GM19455 (cell line): ENCODE measurements at regions not wholly inside any gene's neighbourhood (a gene's known extent, or its start where the extent isn't known, plus 50 kb on each side); places are given as distances from the start of the nearest gene placed in this dataset.

Experiments
- ATAC-seq: cut with Tn5 transposase; IDR thresholded peaks from one replicate; pipeline ENCODE4 v1.9.1; 2021; ENCODE audit not compliant: unreplicated experiment

GRCh38 chr5:168005936-168006335, 285.5 kb upstream of the WWC1 start:
- no peak for ATAC-seq

- no peak for ATAC-seq
Observed at GRCh38 chr5:168006456-168007130, 284.9 kb upstream of the WWC1 start.

DNA sequence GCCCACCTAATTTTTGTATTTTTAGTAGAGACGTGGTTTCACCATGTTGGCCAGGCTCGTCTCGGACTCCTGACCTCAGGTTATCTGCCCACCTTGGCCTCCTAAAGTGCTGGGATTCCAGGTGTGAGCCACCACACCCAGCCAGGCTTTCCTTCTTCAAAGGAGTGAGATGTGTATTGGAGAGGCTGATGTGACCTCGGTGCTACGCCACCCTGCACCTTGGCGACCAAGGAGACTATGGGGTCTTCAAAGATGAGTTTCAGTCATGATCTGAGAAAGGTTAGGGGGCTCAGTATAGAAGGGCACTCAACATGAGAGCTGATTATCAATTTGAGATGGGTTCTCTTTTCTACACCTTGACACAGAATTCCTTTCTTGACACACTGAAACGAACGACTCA, 284.2 kb upstream of the WWC1 start:
- no peak for ATAC-seq

- ATAC-seq, result no peak
Observed at GRCh38 chr5:168008555-168008954, 282.9 kb upstream of the WWC1 start.

DNA sequence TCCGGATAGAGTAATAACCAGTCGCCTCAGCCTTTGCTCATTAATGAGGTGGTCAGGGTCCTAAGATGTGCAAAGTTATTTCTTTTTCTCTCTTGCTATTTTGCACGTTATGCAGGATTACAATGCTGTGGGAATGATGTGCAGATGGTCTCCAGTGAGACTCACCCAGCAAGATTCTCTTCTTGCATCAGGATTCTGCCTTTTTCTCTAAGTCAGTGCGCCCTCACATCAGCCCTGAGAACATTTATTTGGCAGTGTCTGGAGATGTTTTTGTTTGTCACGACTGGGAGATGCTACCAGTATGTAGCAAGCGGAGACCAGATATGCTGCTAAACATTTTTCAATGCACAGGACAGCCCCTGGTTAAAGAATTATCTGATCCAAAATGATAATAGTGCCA, 280.3 kb upstream of the WWC1 start:
- ATAC-seq, result no peak

DNA sequence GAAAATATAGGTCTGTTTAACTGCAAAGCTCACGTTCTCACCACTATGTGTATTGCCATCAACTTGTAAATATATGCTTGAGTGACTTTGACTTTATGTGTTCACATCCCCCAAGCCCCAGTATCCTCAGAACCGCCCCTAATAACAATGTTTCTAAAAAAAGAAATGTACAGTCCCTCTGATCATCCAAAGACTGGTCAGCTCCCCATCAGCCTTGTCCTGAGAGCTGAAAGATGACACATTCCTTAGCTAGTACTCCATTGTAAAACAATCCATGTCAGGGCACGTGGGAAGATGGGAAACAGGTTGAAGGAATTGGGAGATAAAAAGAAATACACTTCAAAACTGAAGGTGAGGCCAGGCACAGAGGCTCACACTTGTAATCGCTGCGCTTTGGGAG, 279.4 kb upstream of the WWC1 start:
- no peak for ATAC-seq

- no peak for ATAC-seq
Observed at GRCh38 chr5:168013546-168013945, 277.9 kb upstream of the WWC1 start.

- no peak for ATAC-seq
Observed at GRCh38 chr5:168014433-168015123, 276.9 kb upstream of the WWC1 start.

- ATAC-seq, result no peak
Observed at GRCh38 chr5:168015506-168015905, 275.9 kb upstream of the WWC1 start.

DNA sequence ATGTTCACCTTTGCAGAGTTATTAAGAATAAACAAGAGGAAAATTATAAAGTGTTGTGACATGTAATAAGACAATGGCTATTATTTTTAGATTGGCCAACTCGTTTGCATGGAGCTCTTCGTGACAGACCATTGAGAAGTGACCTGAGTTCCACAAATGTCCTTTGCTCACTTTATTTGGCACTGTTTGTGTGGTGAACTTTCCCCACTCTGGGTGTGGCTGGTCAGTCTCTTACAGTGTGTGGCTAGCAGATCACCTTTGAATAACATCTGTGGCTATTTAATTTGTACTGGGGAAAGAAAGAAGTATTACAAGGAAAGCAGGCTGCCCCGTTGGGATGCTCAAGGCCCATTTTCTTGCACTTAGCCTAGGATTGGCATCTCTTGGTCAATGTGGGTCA, 274.1 kb upstream of the WWC1 start:
- ATAC-seq, result no peak

DNA sequence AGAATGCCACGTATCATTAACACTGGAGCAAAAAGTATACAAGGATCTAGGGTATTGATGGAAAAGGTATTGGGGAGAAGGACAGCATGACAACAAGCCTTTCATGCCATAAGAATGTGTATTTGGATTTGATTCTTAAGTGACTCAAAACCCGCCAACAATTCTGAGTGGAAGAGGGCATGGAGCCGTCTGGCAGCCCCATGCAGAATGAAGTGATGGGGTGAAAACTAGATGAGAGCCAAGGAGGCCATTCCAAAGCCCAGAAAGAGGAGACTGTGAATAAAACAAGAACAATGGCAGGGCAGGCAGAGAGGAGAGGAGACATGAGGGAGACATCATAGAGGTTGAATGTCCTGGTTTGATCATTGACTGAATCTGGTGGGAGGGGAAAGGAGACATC, 272.3 kb upstream of the WWC1 start:
- ATAC-seq, result no peak

DNA sequence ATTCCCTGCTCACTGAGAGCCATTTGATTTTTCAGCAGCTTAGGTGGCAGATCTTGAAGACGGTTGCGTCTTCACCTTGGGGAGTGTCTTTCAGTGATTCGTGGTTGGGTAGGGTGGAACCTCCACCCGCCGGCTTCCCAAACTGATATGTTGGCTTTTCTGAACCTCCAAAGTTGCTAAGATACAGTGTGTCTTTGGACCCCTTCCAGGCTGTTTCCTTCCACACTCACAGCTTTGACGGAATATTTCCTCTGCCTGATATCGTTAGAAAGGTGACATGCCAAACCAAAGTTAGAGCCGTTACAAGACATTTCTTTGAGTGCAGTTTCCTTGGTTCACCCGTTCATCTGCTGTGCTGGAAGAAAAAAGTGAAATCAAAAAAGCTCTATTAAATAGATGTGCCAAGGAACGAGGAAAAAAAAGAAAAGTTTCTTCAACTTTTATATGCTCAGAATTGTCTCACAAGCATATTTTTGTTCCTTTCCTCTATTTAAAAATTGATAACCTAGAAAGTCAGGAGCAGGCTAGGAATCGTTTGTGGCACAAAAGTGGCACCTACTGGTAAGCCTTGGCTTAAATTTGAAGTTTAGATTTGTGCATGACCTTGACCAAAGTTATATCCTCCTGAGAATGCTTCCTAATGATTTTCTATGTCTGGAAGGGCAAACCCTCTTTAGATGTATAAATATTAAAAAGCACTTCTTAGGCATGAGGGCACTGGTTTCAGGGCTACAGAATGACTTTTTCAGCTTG, 270.7 kb upstream of the WWC1 start:
- ATAC-seq, result no peak

DNA sequence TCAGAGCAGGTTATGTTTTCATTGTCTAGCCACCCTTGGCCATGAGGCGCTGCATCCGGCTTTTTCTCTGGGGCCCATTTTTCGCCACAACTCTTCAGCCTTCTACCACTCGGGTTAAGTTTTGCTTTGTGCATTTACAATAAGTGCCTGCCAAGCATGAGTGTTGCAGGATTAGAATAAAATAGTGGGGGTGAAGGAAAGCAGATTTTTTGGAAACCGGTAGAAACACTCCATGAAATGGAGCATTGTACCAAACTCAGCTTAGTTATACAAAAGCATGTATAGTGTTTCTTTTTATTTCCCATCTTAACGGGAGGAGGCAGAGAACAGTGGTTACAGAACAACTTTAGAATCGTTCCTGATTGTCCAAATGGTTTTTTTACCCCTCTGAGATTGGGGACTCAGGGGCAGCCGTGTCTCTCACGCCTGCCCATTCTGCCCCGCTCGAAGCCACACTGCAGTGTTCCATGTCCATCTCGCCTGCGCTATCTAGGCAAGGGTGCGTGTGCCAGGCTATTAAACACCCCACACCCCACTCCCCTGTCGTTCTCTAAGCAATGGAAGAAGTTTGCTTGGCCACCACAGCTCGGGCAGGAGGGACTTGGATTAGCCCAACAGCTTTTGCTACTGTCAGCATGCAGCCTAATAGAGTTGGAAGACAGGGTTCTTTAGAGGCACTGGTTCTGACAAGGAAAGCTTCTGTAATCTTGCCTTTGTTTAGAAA, 268.8 kb upstream of the WWC1 start:
- no peak for ATAC-seq

GRCh38 chr5:168023191-168023590, 268.3 kb upstream of the WWC1 start:
- ATAC-seq, result no peak

DNA sequence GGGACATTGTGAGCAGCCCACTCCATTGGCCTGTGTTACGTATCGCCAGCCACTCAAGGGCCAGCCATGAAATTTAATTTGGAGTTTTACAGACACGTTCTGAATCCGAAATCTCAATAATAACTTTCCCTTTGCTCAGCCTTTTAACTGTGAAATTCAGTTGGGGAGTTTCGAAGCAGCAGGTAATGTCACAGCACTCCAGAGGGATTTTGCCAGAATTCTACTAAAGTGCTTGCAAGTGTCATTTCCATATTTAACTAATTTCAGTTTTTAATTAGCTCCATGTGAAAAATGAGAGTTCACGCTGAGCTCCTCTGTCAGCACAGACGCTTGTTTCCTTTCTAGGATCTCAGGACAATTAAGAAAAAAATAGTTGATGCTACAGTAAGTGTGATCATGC, 267.1 kb upstream of the WWC1 start:
- ATAC-seq, result no peak

DNA sequence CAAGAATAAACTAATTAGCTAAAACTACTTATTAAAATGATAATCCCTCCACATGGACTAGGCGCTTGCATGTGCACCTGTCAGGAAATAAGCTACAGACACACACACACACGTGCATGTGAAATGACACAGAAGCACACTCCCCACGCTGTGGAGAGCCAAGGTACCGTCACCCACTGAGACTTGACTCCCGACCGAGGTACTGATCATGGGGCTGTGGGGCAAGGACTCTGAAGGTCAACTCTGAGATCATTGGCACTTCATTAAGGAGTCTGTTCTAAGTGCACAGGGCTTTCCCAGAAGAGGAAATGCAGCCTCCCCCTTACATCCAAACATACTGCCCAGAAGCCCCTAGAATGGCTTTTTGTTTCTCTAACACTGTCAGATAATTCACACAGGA, 264.4 kb upstream of the WWC1 start:
- no peak for ATAC-seq

GRCh38 chr5:168030912-168031311, 260.5 kb upstream of the WWC1 start:
- no peak for ATAC-seq

DNA sequence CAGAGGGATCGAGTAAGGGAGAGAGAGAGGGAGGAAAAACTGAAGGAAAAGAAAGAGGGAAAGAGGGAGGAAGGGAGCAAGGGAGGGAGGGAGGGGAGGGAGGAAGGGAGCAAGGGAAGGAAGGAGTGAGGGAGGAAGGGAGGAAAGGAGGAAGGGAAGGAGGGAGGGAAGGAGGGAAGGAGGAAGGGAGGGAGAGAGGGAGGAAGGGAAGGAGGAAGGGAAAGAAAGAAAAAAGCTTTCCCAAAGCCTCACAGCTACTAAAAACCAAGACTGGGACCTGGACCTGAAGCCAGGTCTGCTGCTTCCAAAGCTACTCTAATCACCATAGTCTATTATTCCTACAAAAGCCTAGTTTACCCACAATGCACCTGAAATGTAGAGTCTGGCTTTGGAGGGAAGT, 259.8 kb upstream of the WWC1 start:
- no peak for ATAC-seq

DNA sequence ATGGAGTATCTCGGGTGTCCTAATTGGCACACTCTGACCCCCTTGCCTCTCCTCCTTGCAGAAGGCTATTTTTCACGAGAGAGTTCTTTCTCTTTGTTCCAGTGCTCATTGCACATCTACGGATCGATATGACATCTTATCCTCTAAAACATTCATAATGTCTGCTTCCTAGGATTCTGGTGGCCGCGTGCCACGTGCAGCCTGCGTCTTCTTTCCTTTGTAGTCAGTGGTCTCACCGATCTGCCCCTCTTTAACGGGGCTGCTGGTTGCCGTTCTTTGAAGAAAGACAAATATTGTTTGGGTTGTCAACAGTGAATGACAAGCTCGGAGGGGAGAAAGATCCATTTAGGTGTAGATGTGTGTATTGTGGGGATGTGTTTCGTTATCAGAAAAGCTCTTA, 252.4 kb upstream of the WWC1 start:
- no peak for ATAC-seq

DNA sequence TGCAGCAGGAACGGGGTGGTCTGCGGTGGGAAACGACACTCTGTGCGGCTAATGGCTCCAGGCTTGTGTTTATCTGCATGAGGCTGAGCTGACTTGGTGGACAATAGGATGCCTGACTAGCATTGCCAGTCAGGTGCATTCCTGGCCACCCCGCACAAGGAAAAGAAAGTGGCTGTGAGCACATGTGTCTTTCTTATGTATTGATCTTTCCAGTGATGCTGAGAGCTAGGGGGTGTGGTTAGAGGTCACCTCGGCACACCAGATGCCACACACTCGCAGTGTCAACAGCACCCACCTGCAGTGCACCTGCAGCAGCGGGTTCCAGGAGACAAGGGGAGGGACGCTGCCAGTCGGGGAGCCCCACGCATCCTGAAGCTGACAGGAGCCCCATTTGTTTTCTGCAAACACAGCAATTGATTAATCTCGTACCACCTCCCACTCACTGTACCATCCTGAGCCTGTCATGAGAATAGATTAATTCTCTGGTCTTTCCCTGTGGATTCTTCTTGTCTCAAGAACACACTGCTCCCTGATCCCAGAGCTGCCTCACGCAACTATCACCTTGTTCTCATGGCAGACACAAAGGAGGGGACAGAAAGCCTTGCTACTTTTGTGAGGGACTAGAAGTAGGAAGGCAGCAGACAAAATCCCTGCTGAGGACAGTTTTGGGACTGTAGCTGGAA, 251.7 kb upstream of the WWC1 start:
- no peak for ATAC-seq

- ATAC-seq, result no peak
Observed at GRCh38 chr5:168041583-168041982, 249.9 kb upstream of the WWC1 start.
